Adipocyte (in vitro differentiated cells): ENCODE measurements at regions not wholly inside any gene's neighbourhood (a gene's known extent, or its start where the extent isn't known, plus 50 kb on each side); places are given as distances from the start of the nearest gene placed in this dataset.

Source experiments
- DNase-seq: peaks from one replicate; pipeline ENCODE4 v3.0.0-alpha.2; 2015; ENCODE audit warnings: low read depth
- H3K27me3 ChIP-seq: replicated peaks from 2 replicates; pipeline ENCODE4 v1.7.0; 2013; ENCODE audit warnings: mild to moderate bottlenecking, low read length, moderate library complexity; ENCODE audit not compliant: control insufficient read depth, insufficient read depth
- H3K36me3 ChIP-seq: 2 replicates; pipeline ENCODE4 v1.7.0; 2013; ENCODE audit warnings: low read length, mild to moderate bottlenecking, moderate library complexity; ENCODE audit not compliant: control insufficient read depth, insufficient read depth, severe bottlenecking
- H3K4me1 ChIP-seq: 2 replicates; pipeline ENCODE4 v1.7.0; 2013; ENCODE audit warnings: mild to moderate bottlenecking, low read length, moderate library complexity; ENCODE audit not compliant: control insufficient read depth, insufficient read depth
- H3K4me3 ChIP-seq: 2 replicates; pipeline ENCODE4 v1.7.0; 2013; ENCODE audit warnings: mild to moderate bottlenecking, low read length, moderate library complexity
- H3K9ac ChIP-seq: 2 replicates; pipeline ENCODE4 v1.7.0; 2013; ENCODE audit warnings: mild to moderate bottlenecking, low read length, moderate library complexity
- H3K9me3 ChIP-seq: 2 replicates; pipeline ENCODE4 v1.7.0; 2013; ENCODE audit warnings: mild to moderate bottlenecking, low read length, moderate library complexity; ENCODE audit not compliant: control insufficient read depth

GRCh38 chr9:11356067-11356466 is 743.3 kb upstream of the PTPRD start:
- no peak overlapping the region for H3K9ac ChIP-seq
- no peaks in the 10 kb centered on the region for H3K9me3 ChIP-seq
- H3K36me3 ChIP-seq = no peaks in the 10 kb centered on the region
- H3K27me3 ChIP-seq = no peaks in the 10 kb centered on the region
- no peak for DNase-seq
- no peak overlapping the region for H3K4me3 ChIP-seq
- H3K4me1 ChIP-seq = no peaks in the 10 kb centered on the region

- H3K27me3 ChIP-seq = no peaks in the 10 kb centered on the region
- no peaks in the 10 kb centered on the region for H3K36me3 ChIP-seq
Observed at GRCh38 chr9:11366585-11367129, 753.9 kb upstream of the PTPRD start.

GRCh38 chr9:11374926-11375325 is 762.1 kb upstream of the PTPRD start:
- Histone ChIP-seq H3K4me1 (no peaks in the 10 kb centered on the region), H3K27me3 (no peaks in the 10 kb centered on the region), H3K9me3 (peaks cover 3% of the 10 kb centered on the region), H3K36me3 (no peaks in the 10 kb centered on the region), H3K4me3 (no peak overlapping the region), H3K9ac (no peak overlapping the region)
- no peak for DNase-seq

More at GRCh38 chr9:11366585-11367129, 753.9 kb upstream of the PTPRD start:
- H3K9ac ChIP-seq = no peak overlapping the region
- no peaks in the 10 kb centered on the region for H3K4me1 ChIP-seq
- H3K9me3 ChIP-seq = no peaks in the 10 kb centered on the region
- DNase-seq = no peak
- no peak overlapping the region for H3K4me3 ChIP-seq

- Histone ChIP-seq H3K27me3 (no peaks in the 10 kb centered on the region), H3K4me3 (peak overlapping the region; percentile 33)
- no peak for DNase-seq
Observed at GRCh38 chr9:11402621-11403020, 789.8 kb upstream of the PTPRD start.

GRCh38 chr9:11414241-11414640 is 801.4 kb upstream of the PTPRD start:
- DNase-seq = no peak
- Histone ChIP-seq H3K4me3 (no peak overlapping the region), H3K9ac (no peak overlapping the region), H3K36me3 (no peaks in the 10 kb centered on the region), H3K4me1 (no peaks in the 10 kb centered on the region), H3K27me3 (no peaks in the 10 kb centered on the region), H3K9me3 (peaks cover 8% of the 10 kb centered on the region)

More at GRCh38 chr9:11402621-11403020, 789.8 kb upstream of the PTPRD start:
- H3K9ac ChIP-seq = no peak overlapping the region
- H3K36me3 ChIP-seq = no peaks in the 10 kb centered on the region
- H3K9me3 ChIP-seq = peaks cover 72% of the 10 kb centered on the region
- no peaks in the 10 kb centered on the region for H3K4me1 ChIP-seq

DNA sequence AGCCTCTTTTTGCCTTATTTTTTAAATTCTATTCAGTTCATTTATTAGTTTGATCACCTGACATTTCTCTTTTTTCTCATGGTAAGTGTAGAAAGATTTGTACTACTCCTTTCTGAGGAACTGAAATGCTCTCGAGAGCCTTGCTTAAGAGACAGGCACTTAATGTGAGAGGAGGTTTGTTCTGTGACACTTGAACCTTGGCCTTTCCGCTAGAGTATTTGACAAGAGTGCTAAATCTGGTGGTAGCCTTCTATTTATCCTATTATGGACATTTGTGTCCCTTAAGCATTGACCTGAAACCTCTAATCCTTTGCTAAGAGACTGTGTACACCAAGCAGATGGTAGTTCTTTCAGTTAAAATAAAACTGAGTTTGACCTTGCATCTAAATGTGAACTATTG is 805.0 kb upstream of the PTPRD start:
- no peaks in the 10 kb centered on the region for H3K27me3 ChIP-seq
- no peaks in the 10 kb centered on the region for H3K36me3 ChIP-seq
- no peak overlapping the region for H3K4me3 ChIP-seq
- no peak overlapping the region for H3K9ac ChIP-seq
- no peaks in the 10 kb centered on the region for H3K4me1 ChIP-seq
- no peak for DNase-seq
- peaks cover 8% of the 10 kb centered on the region for H3K9me3 ChIP-seq

DNA sequence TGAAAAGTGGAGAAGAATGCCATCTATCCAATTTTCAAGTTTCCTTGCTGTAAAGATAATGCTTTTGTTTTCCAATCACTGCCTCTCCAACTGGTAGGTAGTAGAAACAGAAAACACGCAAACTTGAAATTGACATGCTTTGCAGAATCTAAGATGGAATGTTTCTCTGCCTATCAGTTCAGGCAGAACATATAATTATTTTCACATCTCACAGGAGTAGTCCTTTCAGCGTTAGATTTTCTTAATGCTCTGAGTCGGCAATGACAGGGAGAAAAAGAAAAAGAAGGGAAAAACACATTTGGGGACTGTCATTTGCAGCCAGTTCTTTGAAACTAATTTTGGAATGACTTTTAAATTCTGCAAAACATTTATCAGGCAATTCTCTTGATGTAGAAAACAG is 818.7 kb upstream of the PTPRD start:
- H3K9me3 ChIP-seq = peaks cover 9% of the 10 kb centered on the region

DNA sequence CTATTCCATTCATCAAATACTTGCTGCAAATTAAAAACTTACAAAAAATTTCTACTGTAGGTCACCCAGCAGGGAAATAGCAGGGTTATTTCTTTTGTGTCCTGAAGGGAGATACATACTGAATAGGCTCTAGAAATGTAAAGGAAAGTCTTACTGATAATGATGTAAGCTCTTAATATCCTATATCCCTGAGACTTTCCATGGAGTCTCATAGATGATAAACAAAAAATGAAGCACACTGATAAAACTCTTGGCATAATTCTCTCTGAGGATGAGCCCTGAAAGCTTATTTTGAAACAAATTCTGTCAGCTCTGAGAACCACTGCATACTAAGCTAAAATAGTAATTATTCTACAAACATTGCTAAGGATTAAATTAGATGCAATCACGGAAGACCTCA is 819.6 kb upstream of the PTPRD start:
- no peak overlapping the region for H3K4me3 ChIP-seq
- H3K4me1 ChIP-seq = no peaks in the 10 kb centered on the region
- peaks cover 9% of the 10 kb centered on the region for H3K9me3 ChIP-seq
- H3K27me3 ChIP-seq = no peaks in the 10 kb centered on the region
- H3K36me3 ChIP-seq = no peaks in the 10 kb centered on the region
- H3K9ac ChIP-seq = no peak overlapping the region
- DNase-seq = no peak

More for the DNA sequence above, 818.7 kb upstream of the PTPRD start:
- no peak overlapping the region for H3K4me3 ChIP-seq
- H3K4me1 ChIP-seq = no peaks in the 10 kb centered on the region
- no peak overlapping the region for H3K9ac ChIP-seq
- no peaks in the 10 kb centered on the region for H3K36me3 ChIP-seq
- H3K27me3 ChIP-seq = no peaks in the 10 kb centered on the region
- no peak for DNase-seq

DNA sequence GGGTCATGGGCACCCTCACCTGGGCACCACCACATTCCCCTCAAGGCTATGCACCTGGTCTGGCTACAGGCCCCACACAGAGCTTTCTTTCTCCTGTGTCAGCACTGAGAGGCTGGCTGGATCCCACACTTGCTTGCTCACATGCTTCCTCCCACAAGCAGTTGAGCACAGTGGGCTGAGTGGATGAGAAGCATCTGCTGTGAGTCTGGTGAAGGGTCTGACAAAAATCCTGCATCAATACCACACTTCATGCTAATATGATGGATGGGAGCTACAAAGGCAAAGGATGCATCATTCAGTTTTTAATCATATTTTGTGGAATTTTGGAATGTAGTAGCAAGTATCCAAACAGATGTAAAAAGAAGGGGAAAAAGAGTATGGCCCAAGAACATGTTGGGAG is 830.8 kb upstream of the PTPRD start:
- no peaks in the 10 kb centered on the region for H3K4me1 ChIP-seq
- no peaks in the 10 kb centered on the region for H3K36me3 ChIP-seq
- H3K9ac ChIP-seq = no peak overlapping the region
- DNase-seq = no peak
- no peak overlapping the region for H3K4me3 ChIP-seq
- no peaks in the 10 kb centered on the region for H3K27me3 ChIP-seq
- H3K9me3 ChIP-seq = peaks cover 10% of the 10 kb centered on the region

- Histone ChIP-seq H3K4me3 (no peak overlapping the region), H3K4me1 (peaks cover 2% of the 10 kb centered on the region), H3K9ac (no peak overlapping the region), H3K36me3 (no peaks in the 10 kb centered on the region), H3K9me3 (no peaks in the 10 kb centered on the region), H3K27me3 (no peaks in the 10 kb centered on the region)
- DNase-seq = no peak
Observed at GRCh38 chr9:11457825-11458790, 845.3 kb upstream of the PTPRD start.

GRCh38 chr9:11469745-11470144 is 856.9 kb upstream of the PTPRD start:
- no peak for DNase-seq
- no peak overlapping the region for H3K4me3 ChIP-seq
- H3K9ac ChIP-seq = no peak overlapping the region
- H3K4me1 ChIP-seq = no peaks in the 10 kb centered on the region
- no peaks in the 10 kb centered on the region for H3K27me3 ChIP-seq
- H3K36me3 ChIP-seq = no peaks in the 10 kb centered on the region
- peaks cover 3% of the 10 kb centered on the region for H3K9me3 ChIP-seq
